ENCODE measurements at regions not wholly inside any gene's neighbourhood (a gene's known extent, or its start where the extent isn't known, plus 50 kb on each side); places are given as distances from the start of the nearest gene placed in this dataset.
A peak's percentile ranks its signal among the peaks of the same experiment; 100 is the strongest.
"Not testable (repeated sequence)": the region's sequence is repeated elsewhere in the genome, so short reads cannot be mapped to it uniquely, and the experiment has no call there.

GRCh38 chr3:112735926-112736325 is 95.0 kb upstream of the CCDC80 start:
- no peaks in the 10 kb centered on the region for H3K36me3 Mint-ChIP-seq (ENCODE audit: low read depth)
- DNase-seq, result peak; percentile 12
- H3K4me1 Mint-ChIP-seq (ENCODE audit: low read depth), result peaks cover 50% of the 10 kb centered on the region
- CTCF ChIA-PET, result interaction anchor here (0.7 to 4.6 kb wide), 15 partner anchors 10 to 553 kb away, joined by 3 to 54 read pairs (median 7); partner anchors contain the start of gene CCDC80
- intact Hi-C loops (cut with micrococcal nuclease), result loop anchor here (2.0 to 5.0 kb wide), 3 partner anchors 59 to 599 kb away; no protein-coding TSS in a partner anchor
- no peak overlapping the region for H3K4me3 Mint-ChIP-seq
- peak overlapping the region; percentile 41 for H3K27ac Mint-ChIP-seq
- H3K27me3 Mint-ChIP-seq (ENCODE audit: low read depth), result no peaks in the 10 kb centered on the region
- H3K9me3 Mint-ChIP-seq, result no peaks in the 10 kb centered on the region

- peak; percentile 79 for DNase-seq
- intact Hi-C loops (cut with micrococcal nuclease), result loop anchor here (1.0 to 5.0 kb wide), 7 partner anchors 79 to 842 kb away; no protein-coding TSS in a partner anchor
- Mint-ChIP-seq H3K4me3 (no peak overlapping the region), H3K9me3 (no peaks in the 10 kb centered on the region), H3K27me3 (ENCODE audit: low read depth) (no peaks in the 10 kb centered on the region), H3K36me3 (ENCODE audit: low read depth) (no peaks in the 10 kb centered on the region), H3K27ac (no peak overlapping the region), H3K4me1 (ENCODE audit: low read depth) (peaks cover 40% of the 10 kb centered on the region)
- CTCF ChIA-PET, result interaction anchor here (0.6 to 4.6 kb wide), 57 partner anchors 11 to 1671 kb away, joined by 3 to 54 read pairs (median 5); partner anchors contain the start of genes CCDC80, CD200R1, CD200R1L and GTPBP8
Observed at GRCh38 chr3:112734736-112735350, 93.9 kb upstream of the CCDC80 start.

GRCh38 chr3:112734171-112734570 is 93.2 kb upstream of the CCDC80 start:
- peak; percentile 6 for DNase-seq
- no peaks in the 10 kb centered on the region for H3K9me3 Mint-ChIP-seq
- H3K4me3 Mint-ChIP-seq, result no peak overlapping the region

GRCh38 chr3:112730210-112730609 is 89.3 kb upstream of the CCDC80 start:
- H3K4me3 Mint-ChIP-seq, result no peak overlapping the region
- CTCF ChIA-PET, result no interaction called here
- intact Hi-C loops (cut with micrococcal nuclease), result loop anchor here (5.0 kb wide), 1 partner anchor 847 kb away; no protein-coding TSS in a partner anchor

More at GRCh38 chr3:112734171-112734570, 93.2 kb upstream of the CCDC80 start:
- CTCF ChIA-PET, result interaction anchor here (0.6 to 4.6 kb wide), 54 partner anchors 12 to 1672 kb away, joined by 3 to 54 read pairs (median 5); partner anchors contain the start of genes CCDC80, CD200R1, CD200R1L and GTPBP8
- Mint-ChIP-seq H3K27me3 (ENCODE audit: low read depth) (no peaks in the 10 kb centered on the region), H3K36me3 (ENCODE audit: low read depth) (no peaks in the 10 kb centered on the region), H3K27ac (no peak overlapping the region), H3K4me1 (ENCODE audit: low read depth) (peaks cover 33% of the 10 kb centered on the region)
- intact Hi-C loops (cut with micrococcal nuclease), result loop anchor here (1.0 to 5.0 kb wide), 6 partner anchors 80 to 843 kb away; no protein-coding TSS in a partner anchor

GRCh38 chr3:112721231-112721630 is 80.3 kb upstream of the CCDC80 start:
- peaks cover 1% of the 10 kb centered on the region for H3K9me3 Mint-ChIP-seq
- H3K27me3 Mint-ChIP-seq (ENCODE audit: low read depth), result no peaks in the 10 kb centered on the region
- intact Hi-C loops (cut with micrococcal nuclease), result no loop called here
- no peak overlapping the region for H3K4me3 Mint-ChIP-seq
- CTCF ChIA-PET, result no interaction called here
- no peak overlapping the region for H3K27ac Mint-ChIP-seq
- no peak for DNase-seq
- H3K36me3 Mint-ChIP-seq (ENCODE audit: low read depth), result no peaks in the 10 kb centered on the region
- H3K4me1 Mint-ChIP-seq (ENCODE audit: low read depth), result no peaks in the 10 kb centered on the region

More at GRCh38 chr3:112730210-112730609, 89.3 kb upstream of the CCDC80 start:
- peaks cover 4% of the 10 kb centered on the region for H3K4me1 Mint-ChIP-seq (ENCODE audit: low read depth)
- no peak overlapping the region for H3K27ac Mint-ChIP-seq
- no peak for DNase-seq
- no peaks in the 10 kb centered on the region for H3K27me3 Mint-ChIP-seq (ENCODE audit: low read depth)
- H3K36me3 Mint-ChIP-seq (ENCODE audit: low read depth), result no peaks in the 10 kb centered on the region
- peaks cover 1% of the 10 kb centered on the region for H3K9me3 Mint-ChIP-seq

DNA sequence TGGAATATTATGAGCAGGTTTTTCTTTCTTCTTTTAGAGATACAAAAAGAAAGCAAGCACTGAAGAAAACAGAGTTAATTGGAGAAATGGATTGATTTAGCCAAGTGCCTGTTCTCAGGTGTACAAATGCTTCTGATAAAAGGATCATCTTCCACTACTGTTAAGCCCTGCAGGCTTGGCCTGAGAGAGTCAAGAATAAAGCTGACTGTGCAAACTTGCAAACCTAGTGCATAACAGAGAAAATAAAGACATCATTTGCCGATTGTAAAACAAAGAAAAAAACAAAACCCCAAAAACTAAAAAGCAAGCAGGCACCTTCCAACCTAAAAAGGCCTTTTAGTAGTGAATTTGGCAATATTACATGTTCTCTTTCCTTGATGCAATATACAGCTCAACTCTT is 78.0 kb upstream of the CCDC80 start:
- Mint-ChIP-seq H3K9me3 (no peaks in the 10 kb centered on the region), H3K4me3 (no peak overlapping the region), H3K27me3 (ENCODE audit: low read depth) (no peaks in the 10 kb centered on the region), H3K36me3 (ENCODE audit: low read depth) (no peaks in the 10 kb centered on the region), H3K27ac (no peak overlapping the region), H3K4me1 (ENCODE audit: low read depth) (no peaks in the 10 kb centered on the region)
- CTCF ChIA-PET, result no interaction called here
- no peak for DNase-seq
- intact Hi-C loops (cut with micrococcal nuclease), result no loop called here

DNA sequence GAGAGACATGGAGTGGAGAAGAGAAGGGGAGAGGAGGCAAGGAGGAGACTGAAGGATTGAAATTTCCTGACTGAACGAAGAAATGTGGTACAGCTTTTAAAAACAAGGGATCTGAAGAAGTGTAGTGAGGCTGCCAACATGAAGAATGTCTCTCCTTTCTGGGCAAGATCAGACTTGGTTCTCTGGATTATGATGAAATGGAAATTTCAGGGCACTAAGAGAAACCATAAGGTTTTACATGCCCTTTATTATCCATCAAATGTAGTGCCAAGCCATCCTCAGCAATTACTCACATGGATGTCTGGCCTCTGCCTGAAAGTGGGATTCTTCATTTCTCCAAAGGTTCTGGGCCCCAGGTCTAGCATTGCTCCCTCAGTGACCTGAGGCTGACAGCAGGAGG is 77.6 kb upstream of the CCDC80 start:
- H3K27ac Mint-ChIP-seq, result no peak overlapping the region
- H3K27me3 Mint-ChIP-seq (ENCODE audit: low read depth), result no peaks in the 10 kb centered on the region
- no peaks in the 10 kb centered on the region for H3K36me3 Mint-ChIP-seq (ENCODE audit: low read depth)
- H3K9me3 Mint-ChIP-seq, result no peaks in the 10 kb centered on the region
- intact Hi-C loops (cut with micrococcal nuclease), result no loop called here
- H3K4me1 Mint-ChIP-seq (ENCODE audit: low read depth), result no peaks in the 10 kb centered on the region
- H3K4me3 Mint-ChIP-seq, result no peak overlapping the region
- CTCF ChIA-PET, result no interaction called here
- DNase-seq, result no peak

DNA sequence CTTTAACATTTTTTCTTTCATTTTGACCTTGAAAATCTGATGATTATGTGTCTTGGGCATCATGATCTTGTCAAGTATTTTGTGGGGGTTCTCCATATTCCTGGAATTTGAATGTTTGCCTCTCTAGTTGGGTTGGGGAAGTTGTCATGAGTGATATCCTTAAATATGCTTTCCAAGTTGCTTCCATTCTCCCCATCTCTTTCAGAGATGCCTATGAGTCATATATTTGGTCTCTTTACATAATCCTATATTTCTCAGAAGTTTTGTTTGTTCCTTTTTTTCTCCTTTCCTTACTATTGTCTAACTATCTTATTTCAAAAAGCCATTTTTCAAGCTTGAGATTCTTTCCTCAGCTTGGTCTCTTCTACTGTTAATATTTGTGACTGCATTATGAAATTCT is 69.0 kb upstream of the CCDC80 start:
- Mint-ChIP-seq H3K27ac (no peak overlapping the region), H3K4me1 (ENCODE audit: low read depth) (no peaks in the 10 kb centered on the region), H3K36me3 (ENCODE audit: low read depth) (no peaks in the 10 kb centered on the region), H3K27me3 (ENCODE audit: low read depth) (peaks cover 20% of the 10 kb centered on the region), H3K9me3 (peaks cover 9% of the 10 kb centered on the region), H3K4me3 (no peak overlapping the region)
- DNase-seq, result no peak
- CTCF ChIA-PET, result interaction anchor here (1.1 kb wide), 2 partner anchors 25 to 66 kb away, joined by 3 read pairs; no protein-coding TSS in a partner anchor
- intact Hi-C loops (cut with micrococcal nuclease), result no loop called here

DNA sequence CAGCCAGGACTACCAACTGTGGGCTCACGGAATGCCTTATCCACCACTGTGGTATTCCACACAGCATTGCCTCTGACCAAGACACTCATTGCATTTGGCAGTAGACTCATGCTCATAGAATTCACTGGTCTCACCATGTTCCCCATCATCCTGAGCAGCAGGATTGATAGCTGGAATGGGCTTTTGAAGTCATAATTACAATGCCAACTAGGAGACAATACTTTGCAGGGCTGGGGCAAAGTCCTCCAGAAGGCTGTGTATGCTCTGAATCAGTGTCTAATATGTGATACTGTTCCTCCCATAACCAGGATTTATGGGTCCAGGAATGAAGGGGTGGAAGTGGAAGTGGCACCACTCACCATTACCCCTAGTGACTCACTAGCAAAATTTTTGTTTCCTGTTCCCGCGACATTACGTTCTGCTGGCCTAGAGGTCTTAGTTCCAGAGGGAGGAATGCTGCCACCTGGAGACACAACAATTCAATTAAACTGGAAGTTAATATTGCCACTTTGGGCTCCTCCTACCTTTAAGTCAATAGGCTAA is 58.6 kb upstream of the CCDC80 start:
- DNase-seq, result peak; percentile 9
- CTCF ChIA-PET, result no interaction called here
- H3K36me3 Mint-ChIP-seq (ENCODE audit: low read depth), result no peaks in the 10 kb centered on the region
- no peak overlapping the region for H3K27ac Mint-ChIP-seq
- H3K27me3 Mint-ChIP-seq (ENCODE audit: low read depth), result peaks cover 10% of the 10 kb centered on the region
- H3K9me3 Mint-ChIP-seq, result no peaks in the 10 kb centered on the region
- H3K4me3 Mint-ChIP-seq, result no peak overlapping the region
- H3K4me1 Mint-ChIP-seq (ENCODE audit: low read depth), result no peaks in the 10 kb centered on the region
- intact Hi-C loops (cut with micrococcal nuclease), result loop anchor here (1.0 kb wide), 1 partner anchor 56 kb away; no protein-coding TSS in a partner anchor

DNA sequence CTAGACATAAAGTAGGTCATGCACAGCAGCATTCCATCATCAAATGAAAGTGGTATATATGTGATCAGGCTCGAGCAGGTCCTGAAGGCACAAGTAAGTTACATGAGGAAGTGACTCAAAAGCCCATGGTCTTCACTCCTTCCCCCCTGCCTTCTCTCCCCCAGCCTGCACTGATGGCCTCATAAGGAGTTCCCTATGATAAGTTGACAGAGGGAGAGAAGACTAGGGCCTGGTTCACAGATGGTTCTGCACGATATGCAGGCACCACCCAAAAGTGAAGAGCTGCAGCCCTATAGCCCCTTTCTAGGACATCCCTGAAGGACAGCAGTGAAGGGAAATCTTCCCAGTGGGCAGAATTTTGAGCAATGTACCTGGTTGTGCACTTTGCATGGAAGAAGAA is 57.5 kb upstream of the CCDC80 start:
- H3K27me3 Mint-ChIP-seq (ENCODE audit: low read depth); H3K27ac Mint-ChIP-seq; H3K4me1 Mint-ChIP-seq (ENCODE audit: low read depth); CTCF ChIA-PET; H3K4me3 Mint-ChIP-seq; H3K9me3 Mint-ChIP-seq; H3K36me3 Mint-ChIP-seq (ENCODE audit: low read depth); DNase-seq; intact Hi-C loops (cut with micrococcal nuclease): not testable (repeated sequence)

DNA sequence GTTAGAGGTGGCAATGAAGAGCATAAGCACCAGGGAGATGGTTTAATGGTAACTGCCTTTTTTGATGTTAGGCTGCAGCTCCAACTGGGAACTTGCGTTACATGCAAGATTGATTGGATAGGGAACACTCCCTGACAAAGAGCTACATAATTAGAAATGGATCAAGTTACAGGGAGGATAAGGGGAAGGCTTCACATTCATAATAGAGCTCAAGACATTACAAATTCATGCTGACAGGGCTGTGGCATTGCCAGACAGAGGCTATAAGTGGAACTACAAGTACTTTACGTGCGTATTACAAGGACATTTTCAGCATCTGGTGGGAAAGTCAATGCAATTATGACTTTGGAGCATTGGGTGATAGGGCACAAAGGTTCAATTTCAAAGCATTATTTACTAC is 55.3 kb upstream of the CCDC80 start:
- DNase-seq; H3K4me1 Mint-ChIP-seq (ENCODE audit: low read depth); H3K27ac Mint-ChIP-seq; intact Hi-C loops (cut with micrococcal nuclease); H3K9me3 Mint-ChIP-seq; H3K4me3 Mint-ChIP-seq; CTCF ChIA-PET; H3K27me3 Mint-ChIP-seq (ENCODE audit: low read depth); H3K36me3 Mint-ChIP-seq (ENCODE audit: low read depth): not testable (repeated sequence)

DNA sequence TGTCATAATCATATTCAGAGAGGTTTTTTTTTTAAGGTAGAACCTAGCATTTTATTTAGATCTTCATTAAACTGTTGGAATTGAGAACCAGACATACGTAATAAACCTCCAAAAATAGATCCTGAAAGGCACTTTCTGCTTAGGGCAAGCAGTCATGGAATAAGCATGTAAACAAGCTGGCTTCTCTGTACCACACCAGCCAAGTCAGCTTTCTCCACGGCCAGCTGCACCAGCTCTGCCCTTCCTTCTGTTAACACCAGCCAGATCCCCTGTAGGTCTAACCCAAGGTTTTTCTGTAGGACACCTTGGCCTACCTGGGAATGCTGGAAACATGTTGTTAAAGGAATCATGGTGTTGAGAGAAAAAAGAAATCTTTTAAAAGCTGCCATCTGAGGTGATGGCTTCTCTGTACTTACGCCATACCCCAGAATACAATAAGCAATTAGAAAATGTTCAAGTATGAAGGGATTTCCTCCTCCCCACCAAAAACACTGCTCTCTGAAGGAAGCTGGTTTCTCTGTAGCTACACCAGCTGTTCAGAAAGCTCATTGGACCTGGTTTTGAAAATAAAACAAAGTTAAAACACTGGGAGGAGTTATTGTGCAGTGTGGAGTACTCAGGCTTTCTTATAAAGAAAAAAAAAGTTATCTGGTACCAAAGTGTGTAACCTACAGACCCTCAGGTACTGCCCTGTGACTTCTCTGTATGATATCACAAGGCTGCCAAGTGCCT is 54.6 kb upstream of the CCDC80 start:
- H3K36me3 Mint-ChIP-seq (ENCODE audit: low read depth); intact Hi-C loops (cut with micrococcal nuclease); DNase-seq; H3K4me1 Mint-ChIP-seq (ENCODE audit: low read depth); H3K27me3 Mint-ChIP-seq (ENCODE audit: low read depth); H3K4me3 Mint-ChIP-seq; H3K27ac Mint-ChIP-seq; H3K9me3 Mint-ChIP-seq: not testable (repeated sequence)
- CTCF ChIA-PET, result interaction anchor here (2.2 kb wide), 1 partner anchor 52 kb away, joined by 7 read pairs; no protein-coding TSS in a partner anchor

Measured in activated naive CD4-positive, alpha-beta T cell treated with anti-CD3 and anti-CD28 coated beads for 36 hours (primary cell).